Left lobe of liver (tissue), 2 donors: ENCODE measurements at regions not wholly inside any gene's neighbourhood (a gene's known extent, or its start where the extent isn't known, plus 50 kb on each side); places are given as distances from the start of the nearest gene placed in this dataset.

Experiments
- ATAC-seq: fragments of 200-7000 bp; cut with Tn5 transposase; one replicate; pipeline ENCODE4 v1.9.1; 2020; ENCODE audit warnings: mild to moderate bottlenecking, moderate library complexity
- DNase-seq: peaks from one replicate; pipeline ENCODE4 v3.0.0-alpha.2; 2020; ENCODE audit warnings: low spot score
- donor health status: DM: no; HTN: no; CAD: no; lungs with moderate emphysema.
- donor health status: DM: no; HTN: yes; CAD: no.

DNA sequence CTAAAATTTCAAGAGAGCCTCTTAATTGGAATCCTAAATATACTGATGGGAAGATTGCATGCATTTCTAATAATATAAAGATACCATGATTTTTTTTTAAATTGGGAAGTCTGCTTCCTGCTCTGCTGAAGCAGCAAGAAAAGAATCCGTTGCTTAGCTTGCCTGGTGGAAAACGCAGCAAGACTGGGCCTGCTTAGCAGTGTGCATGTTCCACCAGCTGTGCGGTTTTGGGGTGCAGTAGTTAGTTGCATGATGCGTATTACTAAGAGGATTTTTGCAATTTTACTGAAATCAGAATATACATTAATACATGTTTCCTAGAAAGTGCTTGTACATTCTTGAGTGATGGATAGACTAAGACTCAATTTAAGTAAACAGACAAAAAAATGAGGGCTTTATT lies 319.9 kb downstream of the CMPK2 start:
- no peak for ATAC-seq
- no peak for DNase-seq

DNA sequence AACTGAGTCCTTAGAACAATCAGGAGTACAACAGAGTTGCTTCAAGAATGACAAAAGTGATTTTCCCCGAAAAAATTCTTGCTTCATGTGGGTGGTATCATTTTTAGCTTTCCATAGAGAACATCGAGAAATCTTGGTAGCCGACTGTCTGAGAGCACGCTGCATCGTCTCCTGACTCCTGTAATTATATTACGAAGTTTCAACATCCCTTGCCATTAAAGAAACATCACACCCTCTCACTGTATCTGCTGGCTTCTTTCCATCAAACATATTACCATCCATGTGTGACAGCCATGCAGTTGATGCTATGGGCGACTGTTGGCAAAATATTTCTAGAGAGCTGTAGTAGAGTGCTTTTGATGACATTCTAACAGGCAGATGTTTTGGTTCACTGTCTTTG lies 311.2 kb downstream of the CMPK2 start:
- no peak for ATAC-seq

DNA sequence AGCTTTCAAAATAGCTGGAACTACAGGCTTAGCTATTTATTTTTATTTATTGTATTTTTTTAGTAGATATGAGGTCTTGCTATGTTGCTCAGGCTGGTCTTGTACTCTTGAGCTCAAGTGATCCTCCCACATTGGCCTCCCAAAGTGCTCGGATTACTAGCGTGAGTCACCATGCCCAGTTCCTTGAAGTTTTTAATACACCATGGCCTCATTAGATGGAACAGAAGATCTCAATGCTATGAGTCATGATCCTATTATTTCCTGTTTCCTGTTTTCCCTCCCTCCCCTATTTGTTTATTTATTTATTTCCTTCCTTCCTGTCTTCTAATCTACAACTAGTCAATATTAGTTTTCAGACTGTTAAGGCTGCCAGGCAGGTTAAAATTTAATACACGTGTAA lies 309.0 kb downstream of the CMPK2 start:
- DNase-seq (no peak), ATAC-seq (no peak)

More for the DNA sequence above, 311.2 kb downstream of the CMPK2 start:
- DNase-seq = no peak

DNA sequence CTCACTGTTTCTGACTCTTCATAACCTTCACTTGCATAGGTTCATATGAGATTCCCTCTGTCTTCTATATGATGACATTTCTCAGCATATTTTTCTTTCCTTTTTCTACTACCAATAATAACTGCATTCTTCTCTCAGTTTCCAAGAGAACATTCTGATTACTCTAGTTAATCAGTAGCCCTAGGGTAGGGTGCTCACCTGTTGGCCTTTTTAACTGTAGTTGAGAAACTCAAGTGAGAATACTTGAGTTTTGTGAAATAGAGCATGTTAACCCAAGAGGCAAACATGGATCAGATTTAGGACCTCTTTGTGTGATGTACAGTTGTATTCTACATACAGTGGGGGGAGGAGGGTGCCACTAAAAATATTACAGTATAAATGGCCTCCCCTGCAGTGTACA lies 308.0 kb downstream of the CMPK2 start:
- DNase-seq = no peak

DNA sequence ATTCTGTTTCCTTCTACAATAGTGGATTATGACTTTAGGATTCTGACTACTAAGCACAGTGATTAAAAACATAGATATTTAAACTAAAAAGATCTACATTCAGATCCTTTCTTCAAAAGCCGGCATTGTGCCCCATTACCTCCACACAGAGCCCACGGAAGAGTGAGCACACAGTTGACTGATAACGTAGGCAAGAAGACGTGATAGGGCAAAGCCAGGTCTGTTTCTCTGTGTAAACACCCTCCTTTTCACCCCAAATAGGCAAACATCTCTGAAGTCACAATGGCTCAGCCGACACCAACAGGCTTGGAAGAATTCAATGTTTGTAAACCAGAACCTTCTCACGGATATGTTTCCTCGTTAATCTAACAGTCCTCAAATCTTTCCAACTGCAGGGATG lies 302.9 kb downstream of the CMPK2 start:
- DNase-seq (no peak), ATAC-seq (no peak)

More for the DNA sequence above, 308.0 kb downstream of the CMPK2 start:
- ATAC-seq = no peak

DNA sequence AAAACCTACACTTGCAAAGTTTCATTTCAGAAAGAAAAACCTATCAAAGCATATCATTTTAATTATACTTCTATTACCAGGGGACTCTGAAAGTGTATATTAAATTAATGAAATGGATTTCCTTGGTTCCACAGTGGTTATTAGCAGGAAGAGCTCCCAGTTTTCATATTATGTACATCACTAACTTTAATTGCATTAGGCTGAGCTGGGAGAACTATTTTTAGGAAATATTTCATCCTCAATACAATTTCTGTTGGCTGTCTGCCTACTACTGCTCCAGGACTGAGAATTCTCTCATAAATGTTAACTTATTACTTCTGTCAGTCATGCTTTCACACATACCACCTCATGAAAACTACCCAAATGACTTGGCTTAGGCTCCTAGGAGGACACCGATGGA lies 301.4 kb downstream of the CMPK2 start:
- ATAC-seq = no peak

DNA sequence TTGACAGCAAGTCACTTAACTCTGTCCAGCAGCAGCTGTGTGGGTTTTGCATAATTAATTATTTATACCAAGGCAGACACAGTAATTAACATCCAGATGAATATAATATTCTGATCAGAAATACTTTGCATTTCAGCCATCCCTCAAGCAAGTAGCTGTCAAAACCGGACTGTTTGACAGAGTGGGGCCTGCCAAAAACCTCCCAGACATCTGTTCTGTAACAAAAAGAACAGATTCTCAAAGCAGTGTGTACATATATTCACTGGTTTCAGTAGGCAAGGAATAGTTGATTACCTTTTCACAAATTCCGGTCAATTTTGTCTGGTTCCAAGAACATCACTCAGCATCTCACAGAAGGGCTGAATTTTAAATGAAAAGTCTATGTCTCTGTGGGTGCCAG lies 291.6 kb downstream of the CMPK2 start:
- ATAC-seq = no peak
- DNase-seq = no peak

More for the DNA sequence above, 301.4 kb downstream of the CMPK2 start:
- no peak for DNase-seq

DNA sequence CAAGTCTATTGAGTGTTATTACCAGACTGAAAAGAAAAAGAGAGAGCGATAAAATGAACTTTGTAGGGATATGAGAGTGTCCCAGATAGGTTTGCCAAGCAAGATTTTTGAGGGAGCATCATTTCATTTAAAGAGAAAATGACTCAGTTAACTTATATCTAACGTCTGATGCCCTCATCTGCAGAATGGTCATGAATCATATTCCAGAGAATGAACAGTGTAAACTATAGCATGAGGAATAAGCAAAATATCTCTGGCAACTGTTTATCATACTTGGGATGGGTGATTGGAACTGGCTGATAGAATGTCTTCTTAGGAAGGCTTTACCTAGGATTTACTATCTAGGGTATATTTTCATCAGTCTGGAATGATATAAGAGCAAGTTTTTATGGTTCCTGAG lies 289.4 kb downstream of the CMPK2 start:
- ATAC-seq (no peak), DNase-seq (no peak)

DNA sequence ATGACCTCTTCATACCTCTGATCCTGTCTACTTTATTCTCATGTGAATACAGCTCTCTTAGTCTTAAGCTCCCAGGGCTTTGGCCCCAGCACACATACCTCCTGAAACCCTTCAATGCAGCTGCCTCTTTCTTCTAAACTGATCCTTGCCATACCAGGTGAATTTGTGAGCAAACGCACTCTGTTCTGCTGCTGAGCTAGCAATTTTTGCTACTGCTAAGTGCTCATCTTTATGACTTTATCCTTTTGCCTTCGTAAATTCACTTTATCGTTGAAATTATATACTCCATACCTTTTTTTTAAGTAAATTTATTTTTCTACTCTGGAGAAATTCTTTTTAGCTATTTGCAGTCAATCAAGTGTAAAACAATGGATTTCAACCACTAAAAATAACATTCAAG lies 287.7 kb downstream of the CMPK2 start:
- ATAC-seq (no peak), DNase-seq (no peak)

DNA sequence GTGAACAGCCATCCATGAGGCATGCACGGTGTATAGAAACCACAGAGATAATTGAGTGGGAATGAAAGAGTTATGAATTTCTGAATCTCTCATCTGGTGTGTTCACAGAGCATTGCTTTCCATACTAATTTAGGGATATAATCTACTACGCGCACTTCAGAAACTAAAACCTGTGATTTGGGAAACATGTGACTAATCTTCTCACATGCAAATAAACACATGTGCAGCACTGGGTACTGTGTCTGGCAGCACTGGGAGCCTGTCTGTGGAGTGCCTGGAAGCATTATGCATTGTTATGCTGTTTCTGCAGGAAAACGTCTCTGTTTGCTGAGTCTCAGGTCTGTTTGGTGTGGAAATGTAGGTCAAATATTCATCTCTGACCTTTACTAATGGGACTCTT lies 287.3 kb downstream of the CMPK2 start:
- DNase-seq (no peak), ATAC-seq (no peak)

DNA sequence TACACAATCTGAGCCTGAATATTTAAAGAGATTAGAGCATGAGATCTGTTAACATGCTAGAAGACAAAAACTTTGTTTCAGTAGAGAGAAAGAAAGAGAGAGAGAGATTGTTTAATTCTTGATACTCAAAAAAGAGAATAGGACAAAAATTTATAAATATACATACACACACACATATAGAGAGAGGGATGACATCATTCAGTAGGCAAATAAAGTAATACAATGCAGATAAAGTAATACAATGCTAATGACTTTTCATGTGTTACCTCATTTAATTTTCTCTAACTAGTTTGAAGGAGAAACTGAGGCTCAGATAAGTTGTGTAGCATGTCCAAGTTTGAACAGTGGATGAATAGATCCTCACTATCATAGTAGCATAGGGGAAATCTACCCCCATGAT lies 286.4 kb downstream of the CMPK2 start:
- ATAC-seq = no peak

DNA sequence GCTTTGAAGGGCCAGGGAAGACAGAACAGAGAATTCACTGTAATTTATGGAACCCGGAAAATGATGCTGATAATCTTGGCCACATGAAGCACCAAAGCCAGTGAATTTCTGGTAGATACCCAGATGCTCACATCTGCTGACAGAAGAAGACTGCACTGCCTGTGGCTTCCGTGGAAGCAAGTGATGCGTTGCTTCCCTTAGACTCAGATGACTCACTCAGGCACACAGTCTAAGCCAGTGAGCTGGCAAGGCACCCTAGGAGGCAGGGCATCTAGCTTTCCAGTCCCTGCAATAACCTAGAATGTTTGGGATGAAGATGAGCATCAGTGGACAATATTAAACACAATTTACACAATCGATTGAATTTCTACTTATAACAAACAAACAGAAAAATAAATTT lies 284.7 kb downstream of the CMPK2 start:
- ATAC-seq (no peak), DNase-seq (no peak)

More for the DNA sequence above, 286.4 kb downstream of the CMPK2 start:
- DNase-seq = no peak

DNA sequence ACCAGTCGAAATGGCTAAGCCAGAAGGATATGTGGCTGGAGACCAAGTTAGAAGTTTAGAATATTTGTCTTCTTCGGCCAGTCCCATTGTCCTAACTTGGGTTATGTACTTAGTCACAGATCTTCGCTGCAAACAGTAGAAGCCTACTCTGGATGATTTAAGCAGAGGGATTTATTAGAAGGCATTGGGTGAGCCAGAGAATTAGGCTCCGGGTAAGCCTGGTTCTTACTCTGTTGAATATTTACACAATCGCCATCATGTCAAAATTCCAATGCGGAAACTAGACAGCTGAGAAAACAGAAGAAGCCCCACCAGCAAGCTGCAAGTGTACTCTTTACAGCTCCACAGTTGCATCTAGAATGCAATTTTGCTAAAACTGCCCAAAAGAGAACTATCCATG lies 276.6 kb downstream of the CMPK2 start:
- DNase-seq = no peak
- ATAC-seq = no peak

DNA sequence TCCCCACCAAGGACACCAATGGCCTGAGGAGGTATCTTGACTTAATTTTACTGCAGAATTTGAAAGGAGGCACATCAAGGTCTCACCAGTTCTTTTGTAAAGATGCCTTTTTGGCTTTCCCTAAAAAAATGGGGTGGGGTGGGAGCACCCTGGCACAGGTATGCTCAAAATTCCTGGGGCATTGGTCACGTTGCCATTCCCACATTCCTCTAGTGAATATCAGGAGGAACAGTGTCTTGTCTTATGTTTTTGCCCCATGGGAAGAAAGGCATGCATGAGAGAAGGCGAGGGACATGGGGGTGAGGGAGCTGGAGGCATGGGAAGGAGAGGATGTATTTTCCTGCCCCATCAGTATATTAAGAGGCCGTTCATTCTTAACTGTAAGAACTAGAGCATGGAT lies 275.3 kb downstream of the CMPK2 start:
- no peak for DNase-seq
- ATAC-seq = no peak

DNA sequence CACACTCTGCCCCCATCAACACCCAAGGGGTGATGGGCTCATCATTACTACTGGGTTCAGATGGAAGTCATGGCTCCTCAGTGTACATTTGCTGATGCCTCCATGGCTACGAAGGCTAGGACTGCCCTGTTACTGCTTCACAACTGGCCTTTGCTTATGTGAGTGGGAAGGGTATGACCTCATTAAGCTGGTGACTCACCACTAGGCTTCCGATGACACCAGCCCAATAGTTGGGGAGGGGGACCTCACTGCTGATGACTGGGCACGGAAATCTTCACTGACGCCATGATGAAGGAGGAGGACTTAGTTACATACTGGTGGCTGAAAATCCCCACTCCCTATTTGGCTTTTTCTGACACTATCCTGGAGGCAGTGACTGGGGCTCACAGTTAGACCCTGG lies 263.2 kb downstream of the CMPK2 start:
- no peak for DNase-seq
- no peak for ATAC-seq

DNA sequence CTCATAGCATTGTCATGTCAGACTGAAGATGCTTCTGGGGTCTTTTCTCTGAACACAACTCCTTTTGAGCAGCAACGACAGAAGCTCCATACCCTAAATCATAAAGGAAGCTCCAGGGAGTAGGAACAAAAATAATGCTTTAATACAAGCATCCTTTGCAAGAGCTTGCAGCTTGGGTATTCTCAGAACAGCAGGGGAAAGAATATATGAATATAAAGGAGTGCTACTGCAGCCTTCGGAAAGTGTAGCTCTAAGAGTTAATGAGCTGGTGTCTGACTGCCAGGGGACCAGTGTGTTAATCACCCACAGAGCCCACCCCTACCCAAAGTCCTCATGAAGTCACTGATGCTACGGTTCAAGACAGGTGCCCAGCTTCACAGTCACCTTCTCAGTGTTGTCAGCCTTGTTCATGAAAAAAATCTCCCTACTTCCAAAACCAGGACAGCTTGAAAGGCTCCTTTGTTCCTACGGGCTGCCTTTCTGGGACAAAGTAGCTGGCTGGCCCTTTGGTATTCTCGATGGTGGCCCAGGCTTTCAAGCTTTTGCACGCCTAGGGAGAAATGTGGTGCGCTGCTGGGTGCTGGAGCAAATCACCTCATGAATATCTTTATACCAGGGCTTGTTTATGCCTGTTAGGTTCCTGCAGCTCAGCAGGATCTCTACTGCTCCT lies 259.7 kb downstream of the CMPK2 start:
- DNase-seq (no peak), ATAC-seq (no peak)

DNA sequence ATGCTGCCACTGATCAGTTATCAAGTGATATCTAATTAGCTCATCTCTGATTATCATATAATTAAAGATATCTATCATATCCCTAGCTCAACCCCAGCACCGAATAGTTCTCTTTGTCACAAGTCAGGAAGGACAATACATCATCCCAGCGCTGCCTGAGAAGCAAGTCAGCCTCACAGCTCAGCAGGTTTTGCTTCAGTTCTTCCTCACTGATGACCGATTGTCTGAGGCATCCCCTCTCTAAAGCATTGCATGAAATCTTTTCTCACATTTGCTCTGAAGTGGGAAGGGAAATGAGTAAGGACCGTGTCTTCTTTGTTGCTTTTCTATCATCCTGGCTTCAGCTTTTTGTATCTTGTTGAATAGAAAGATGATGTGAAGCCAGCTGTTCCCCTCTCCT lies 247.9 kb downstream of the CMPK2 start:
- DNase-seq (no peak), ATAC-seq (no peak)

DNA sequence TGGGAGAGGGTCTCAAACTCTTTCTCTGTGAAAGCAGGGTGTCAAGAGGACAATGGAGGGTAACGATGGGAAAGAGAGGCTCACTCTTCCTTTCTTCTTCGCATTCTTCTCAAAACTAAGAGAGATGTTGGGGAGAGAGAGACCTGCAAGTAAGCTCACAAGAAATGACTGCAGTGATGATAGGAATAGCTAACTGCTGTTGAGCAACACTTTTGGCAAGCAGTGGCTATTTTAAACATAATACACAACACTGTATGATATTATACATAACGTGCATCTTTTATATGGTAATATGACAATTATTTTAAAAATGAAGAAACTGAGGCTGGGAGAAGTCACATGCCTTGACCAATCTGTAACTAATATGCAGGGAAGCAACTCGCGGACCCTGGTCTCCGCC lies 247.5 kb downstream of the CMPK2 start:
- DNase-seq (no peak), ATAC-seq (no peak)

DNA sequence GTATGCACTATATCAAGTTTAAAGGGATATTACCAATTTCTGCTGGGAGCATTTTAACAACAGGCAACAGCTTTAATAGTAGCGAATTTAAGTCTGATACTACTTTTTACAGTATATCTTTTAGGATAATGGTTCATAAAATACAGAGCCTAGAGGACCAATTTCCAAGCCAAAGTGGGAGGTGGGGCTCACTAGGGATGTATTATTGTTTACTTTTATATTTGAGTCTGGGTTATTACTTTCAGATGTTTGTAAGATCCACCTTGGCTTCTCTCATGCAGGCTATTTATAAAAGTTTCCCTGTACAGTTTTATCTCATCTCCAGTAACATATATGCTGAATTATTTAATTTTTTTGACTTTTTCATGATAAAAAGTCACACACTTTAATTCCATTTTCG lies 242.0 kb downstream of the CMPK2 start:
- ATAC-seq (no peak), DNase-seq (no peak)

DNA sequence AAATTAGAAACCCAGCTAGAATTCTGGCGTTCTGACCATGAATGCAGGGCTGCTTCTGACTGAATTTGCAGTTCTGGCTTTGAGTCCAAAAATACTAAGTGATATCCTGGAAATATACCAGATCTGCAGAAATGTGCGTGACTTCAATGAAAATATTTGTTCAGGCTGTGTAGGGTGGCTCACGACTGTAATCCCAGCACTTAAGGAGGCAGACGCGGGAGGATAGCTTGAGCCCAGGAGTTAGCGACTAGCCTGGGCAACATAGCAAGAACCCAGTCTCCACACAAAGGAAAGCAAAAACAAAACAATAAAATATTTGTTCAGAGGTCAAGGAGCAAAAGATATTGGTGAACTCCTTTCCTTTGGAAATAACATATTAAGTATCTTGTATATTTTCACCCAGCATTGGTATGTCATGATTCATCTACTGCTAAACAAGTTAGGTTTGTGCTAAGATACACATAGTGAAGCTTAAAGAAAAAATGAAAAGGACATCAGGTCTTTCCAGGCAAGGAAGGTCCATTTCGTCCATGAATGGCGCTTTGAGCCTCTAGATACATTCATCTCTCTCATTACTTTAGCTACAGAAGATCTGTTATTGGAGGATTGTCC lies 239.2 kb downstream of the CMPK2 start:
- no peak for DNase-seq
- ATAC-seq = no peak

DNA sequence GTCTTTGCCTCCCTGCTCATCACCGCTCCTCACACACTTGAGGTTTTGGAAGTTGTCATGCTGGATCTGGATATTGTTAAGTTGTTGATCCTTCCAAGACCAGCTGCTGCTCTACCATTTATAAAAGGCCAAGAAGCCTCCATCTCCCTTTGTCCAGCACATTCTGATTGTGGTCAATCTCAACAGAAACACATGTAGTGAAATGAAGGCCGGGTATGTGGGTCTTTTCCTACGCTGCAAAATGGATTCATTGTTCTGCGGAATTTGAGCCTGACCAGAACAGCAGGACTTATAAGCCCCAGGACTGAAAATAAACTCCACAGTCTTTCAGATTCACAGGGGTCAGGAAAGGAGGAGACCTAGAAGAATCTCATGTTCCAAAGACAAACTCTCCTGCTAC lies 238.4 kb downstream of the CMPK2 start:
- DNase-seq (no peak), ATAC-seq (no peak)

DNA sequence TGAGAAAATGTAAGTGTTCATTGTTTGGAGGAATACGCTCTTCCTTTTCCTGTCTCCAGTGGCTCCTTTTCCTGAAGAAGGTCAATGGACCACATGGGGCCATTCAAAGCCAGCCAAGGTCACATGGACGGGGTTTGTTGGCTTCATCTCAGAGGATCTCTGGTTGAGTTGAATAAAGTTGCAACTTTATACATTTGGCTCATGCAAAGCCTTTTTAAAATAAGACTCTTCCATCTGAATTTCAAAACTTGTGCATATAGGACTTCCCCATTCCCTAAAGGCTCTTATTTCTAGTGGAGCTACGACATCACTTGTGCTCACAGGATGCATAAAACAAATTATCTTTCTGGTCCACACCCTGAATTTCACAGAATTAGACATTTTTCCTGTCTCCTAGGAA lies 235.5 kb downstream of the CMPK2 start:
- DNase-seq = no peak
- no peak for ATAC-seq

DNA sequence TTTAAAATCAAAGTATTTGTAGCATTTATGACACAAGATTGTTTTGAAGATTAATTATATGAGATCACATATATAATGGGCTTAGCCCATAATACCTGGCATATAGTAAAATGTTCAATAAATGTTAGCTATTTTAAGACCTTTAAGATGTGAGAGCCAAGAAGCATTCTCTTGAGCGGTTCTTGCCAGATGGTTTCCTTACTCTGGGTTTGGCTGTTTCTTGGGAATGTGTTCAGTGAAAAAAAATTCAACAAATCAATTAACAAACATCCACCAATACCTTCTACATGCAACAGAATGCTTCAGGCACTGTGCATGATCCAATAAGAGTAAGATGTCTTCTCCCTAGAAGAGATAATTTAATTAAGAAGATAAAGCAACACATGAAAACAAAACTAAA lies 230.4 kb downstream of the CMPK2 start:
- ATAC-seq (no peak), DNase-seq (no peak)
